GM12865 (cell line): ENCODE measurements at regions not wholly inside any gene's neighbourhood (a gene's known extent, or its start where the extent isn't known, plus 50 kb on each side); places are given as distances from the start of the nearest gene placed in this dataset.

ENCODE experiments used
- DNase-seq: peaks from one replicate; pipeline ENCODE4 v3.0.0; 2010; ENCODE audit warnings: low read depth
- H3K4me3 ChIP-seq: 2 replicates; pipeline ENCODE4 v1.5.1; 2011; ENCODE audit warnings: mild to moderate bottlenecking, low read depth, low read length, control low read depth
- TF ChIP-seq, protein P1 (sequence below): IDR thresholded peaks from 2 replicates; pipeline ENCODE4 v1.5.1; 2011; ENCODE audit warnings: low read length, control low read depth, low read depth, inconsistent platforms; ENCODE audit not compliant: insufficient read depth; ENCODE audit errors: missing control alignments

DNA sequence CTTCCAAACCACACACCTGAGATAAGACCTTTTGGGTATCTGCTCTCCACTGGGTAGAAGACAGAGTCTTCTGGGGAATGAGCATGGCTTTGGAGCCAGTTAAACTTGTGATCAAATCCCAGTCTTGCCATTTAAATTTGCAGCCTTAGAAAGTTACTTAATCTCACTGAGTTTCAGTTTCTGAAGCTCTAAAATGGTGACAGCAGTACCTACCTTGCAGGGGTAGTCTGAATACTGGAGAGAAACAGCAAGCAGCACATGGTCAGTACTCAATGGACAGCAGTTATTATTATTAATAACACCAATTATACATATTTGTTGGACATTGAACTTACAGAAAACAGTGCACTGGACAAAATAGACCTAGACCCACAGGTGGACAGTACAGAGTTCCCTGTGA is 260.9 kb downstream of the MAN2A1 start:
- DNase-seq: no peak
- H3K4me3 ChIP-seq: no peak overlapping the region
- TF ChIP-seq, protein P1, sequence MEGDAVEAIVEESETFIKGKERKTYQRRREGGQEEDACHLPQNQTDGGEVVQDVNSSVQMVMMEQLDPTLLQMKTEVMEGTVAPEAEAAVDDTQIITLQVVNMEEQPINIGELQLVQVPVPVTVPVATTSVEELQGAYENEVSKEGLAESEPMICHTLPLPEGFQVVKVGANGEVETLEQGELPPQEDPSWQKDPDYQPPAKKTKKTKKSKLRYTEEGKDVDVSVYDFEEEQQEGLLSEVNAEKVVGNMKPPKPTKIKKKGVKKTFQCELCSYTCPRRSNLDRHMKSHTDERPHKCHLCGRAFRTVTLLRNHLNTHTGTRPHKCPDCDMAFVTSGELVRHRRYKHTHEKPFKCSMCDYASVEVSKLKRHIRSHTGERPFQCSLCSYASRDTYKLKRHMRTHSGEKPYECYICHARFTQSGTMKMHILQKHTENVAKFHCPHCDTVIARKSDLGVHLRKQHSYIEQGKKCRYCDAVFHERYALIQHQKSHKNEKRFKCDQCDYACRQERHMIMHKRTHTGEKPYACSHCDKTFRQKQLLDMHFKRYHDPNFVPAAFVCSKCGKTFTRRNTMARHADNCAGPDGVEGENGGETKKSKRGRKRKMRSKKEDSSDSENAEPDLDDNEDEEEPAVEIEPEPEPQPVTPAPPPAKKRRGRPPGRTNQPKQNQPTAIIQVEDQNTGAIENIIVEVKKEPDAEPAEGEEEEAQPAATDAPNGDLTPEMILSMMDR: no peak

DNA sequence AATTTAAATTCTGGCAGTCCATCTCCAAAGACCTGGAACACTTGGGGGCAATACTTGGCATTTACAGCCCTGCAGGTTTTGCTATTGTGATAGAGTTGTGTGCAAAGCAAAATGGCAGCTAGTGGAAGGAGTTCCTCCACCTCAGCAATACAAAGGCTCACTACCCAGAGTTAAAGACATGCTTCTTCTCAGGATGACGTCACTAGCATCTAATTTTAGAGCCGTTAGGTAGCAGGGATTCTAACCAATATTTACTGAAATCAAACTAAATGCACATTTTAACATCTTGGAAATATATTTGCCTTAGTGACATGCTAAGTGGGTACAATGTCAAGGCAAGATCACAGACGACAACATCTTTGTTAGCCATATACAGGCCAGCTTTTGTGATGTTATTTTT is 261.6 kb downstream of the MAN2A1 start:
- no peak for DNase-seq
- H3K4me3 ChIP-seq: no peak overlapping the region
- TF ChIP-seq, protein P1: no peak

DNA sequence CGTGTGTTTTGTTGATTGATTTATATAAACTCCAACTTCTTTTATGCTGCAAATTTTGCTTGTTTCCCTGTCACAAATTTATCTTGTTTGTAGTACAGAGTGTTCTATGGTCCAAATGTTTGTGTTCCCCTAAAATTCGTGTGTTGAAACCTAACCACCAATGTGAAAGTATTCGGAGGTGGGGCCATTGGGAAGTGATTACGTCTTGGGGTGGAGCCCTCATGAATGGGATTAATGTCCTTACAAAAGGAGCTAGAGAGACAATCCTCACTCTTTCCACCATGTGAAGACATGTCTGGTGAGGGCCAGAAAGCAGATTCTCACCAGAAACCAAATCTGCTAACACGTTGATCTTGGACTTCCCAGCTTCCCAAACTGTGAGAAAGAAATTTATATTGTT is 262.0 kb downstream of the MAN2A1 start:
- TF ChIP-seq, protein P1: no peak
- H3K4me3 ChIP-seq: no peak overlapping the region
- DNase-seq: no peak

DNA sequence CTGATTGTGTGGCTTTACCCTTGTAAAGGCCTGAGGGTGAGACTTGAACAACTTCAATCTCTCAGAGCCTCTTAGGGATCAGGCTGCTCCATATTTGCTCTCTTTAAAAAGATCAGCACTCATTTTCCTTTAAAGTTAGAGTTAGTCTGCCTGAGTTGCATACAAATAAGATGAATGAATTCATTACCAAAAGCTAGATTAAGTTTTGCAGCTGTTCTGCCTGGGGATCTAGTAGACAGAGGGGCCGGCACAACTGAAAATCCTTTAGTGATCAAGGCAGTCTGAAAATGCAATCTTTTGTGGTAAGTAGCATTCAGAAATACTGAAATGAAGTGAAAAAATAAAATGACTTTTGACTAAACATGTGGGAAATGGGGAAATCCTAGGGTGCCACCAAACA is 264.0 kb downstream of the MAN2A1 start:
- no peak overlapping the region for H3K4me3 ChIP-seq
- TF ChIP-seq, protein P1: no peak
- no peak for DNase-seq

DNA sequence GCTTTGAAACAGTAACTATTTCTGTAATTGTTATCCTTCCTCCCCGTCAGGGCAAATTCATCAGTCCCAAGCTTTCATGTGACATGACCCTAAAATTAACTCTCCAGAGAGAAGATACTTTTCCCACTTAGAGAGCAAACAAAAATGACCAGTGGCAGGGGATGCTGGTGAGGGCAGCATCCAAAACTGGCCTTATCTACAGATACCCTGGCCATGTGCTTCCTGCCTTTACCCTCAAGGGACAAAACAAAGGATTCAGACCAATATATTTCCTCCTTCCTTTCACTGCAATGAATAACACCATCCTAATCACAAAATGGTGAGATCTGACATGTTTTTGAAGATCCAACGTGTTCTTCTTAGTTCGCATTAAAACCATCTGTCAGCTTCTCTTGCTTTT is 267.2 kb downstream of the MAN2A1 start:
- no peak for DNase-seq
- TF ChIP-seq, protein P1: no peak
- H3K4me3 ChIP-seq: no peak overlapping the region

DNA sequence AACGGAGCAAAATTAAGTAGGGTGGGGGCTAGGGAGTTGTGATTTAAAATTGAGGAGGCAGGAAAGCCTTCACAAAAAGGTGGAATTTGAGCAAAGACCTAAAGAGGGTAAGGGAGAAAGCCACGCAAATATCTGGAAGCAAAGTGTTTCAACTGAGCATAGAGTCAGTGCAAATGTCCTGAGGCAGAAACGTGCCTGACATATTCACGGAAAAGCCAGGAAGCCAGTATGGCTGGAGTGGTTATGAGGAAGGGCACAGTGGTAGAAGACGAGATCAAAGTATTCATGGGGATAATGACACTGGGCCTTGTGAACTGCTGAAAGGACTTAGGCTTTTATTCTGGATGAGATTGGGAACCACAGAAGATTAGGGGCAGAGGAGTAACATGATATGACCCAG is 268.4 kb downstream of the MAN2A1 start:
- TF ChIP-seq, protein P1: no peak
- no peak overlapping the region for H3K4me3 ChIP-seq
- no peak for DNase-seq

DNA sequence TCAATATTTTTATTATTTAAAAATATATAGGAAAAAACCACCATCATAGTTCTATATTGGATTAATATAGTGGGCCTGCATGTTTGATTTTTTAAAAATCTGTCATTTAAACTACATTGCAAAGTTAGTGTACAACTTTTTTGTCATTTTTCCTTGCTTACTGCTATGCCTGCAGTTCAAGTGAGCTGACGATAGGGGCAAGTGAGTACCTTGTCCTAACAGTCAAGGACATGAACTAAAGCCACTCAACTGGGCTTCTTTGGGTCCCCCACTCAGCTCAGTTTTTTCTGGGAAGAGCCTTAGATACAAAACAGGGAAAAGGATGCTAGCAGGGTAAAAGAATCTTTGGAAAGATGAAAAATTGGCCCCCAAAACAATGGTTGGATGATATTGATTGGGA is 269.9 kb downstream of the MAN2A1 start:
- no peak overlapping the region for H3K4me3 ChIP-seq
- TF ChIP-seq, protein P1: peak; percentile 21
- peak; percentile 10 for DNase-seq
